SU-DHL-6 (cell line): ENCODE measurements at regions not wholly inside any gene's neighbourhood (a gene's known extent, or its start where the extent isn't known, plus 50 kb on each side); places are given as distances from the start of the nearest gene placed in this dataset.

Experiments
- H2AFZ ChIP-seq: fragments of 200-600 bp; sonication (generic); 2 replicates; pipeline ENCODE4 v1.6.1; 2014; ENCODE audit warnings: low read depth, mild to moderate bottlenecking, moderate library complexity, mixed read lengths, antibody characterized with exemption, low read length; ENCODE audit not compliant: severe bottlenecking
- H3F3A ChIP-seq: fragments of 200-600 bp; shearing (Covaris generic); 2 replicates; pipeline ENCODE4 v1.6.0; 2016; ENCODE audit warnings: antibody characterized with exemption, mild to moderate bottlenecking; ENCODE audit not compliant: insufficient read depth
- H3K27ac ChIP-seq: fragments of 200-600 bp; sonication (generic); 2 replicates; pipeline ENCODE4 v1.5.1; 2016; ENCODE audit warnings: low read depth, mild to moderate bottlenecking, low read length, moderate library complexity, mixed read lengths
- H3K27me3 ChIP-seq: fragments of 200-600 bp; sonication (generic), shearing (Covaris generic); 2 replicates; pipeline ENCODE4 v1.6.0; 2014; ENCODE audit warnings: mild to moderate bottlenecking, low read length
- H3K36me3 ChIP-seq: fragments of 200-600 bp; sonication (generic); 2 replicates; pipeline ENCODE4 v1.6.1; 2014; ENCODE audit warnings: mild to moderate bottlenecking, low read length, mixed read lengths
- H3K4me2 ChIP-seq: fragments of 300-600, 200-600 bp; shearing (Covaris generic), sonication (generic); 2 replicates; pipeline ENCODE4 v1.6.0; 2014; ENCODE audit warnings: low read length, low read depth, mild to moderate bottlenecking; ENCODE audit not compliant: poor library complexity, severe bottlenecking
- H3K4me3 ChIP-seq: fragments of 200-600 bp; sonication (generic); 2 replicates; pipeline ENCODE4 v1.5.1; 2014; ENCODE audit warnings: antibody characterized with exemption, low read length, mild to moderate bottlenecking, mixed read lengths; ENCODE audit not compliant: insufficient read depth, poor library complexity, severe bottlenecking
- H3K79me2 ChIP-seq: fragments of 200-600 bp; sonication (generic); 2 replicates; pipeline ENCODE4 v1.6.1; 2014; ENCODE audit warnings: mild to moderate bottlenecking, low read length, moderate library complexity; ENCODE audit not compliant: insufficient read depth
- H3K9ac ChIP-seq: fragments of 200-600 bp; sonication (generic); 2 replicates; pipeline ENCODE4 v1.7.0; 2014; ENCODE audit warnings: mild to moderate bottlenecking, low read length
- H3K9me2 ChIP-seq: fragments of 200-600 bp; sonication (generic); replicated peaks from 2 replicates; pipeline ENCODE4 v1.6.1; 2014; ENCODE audit warnings: low read length; ENCODE audit not compliant: insufficient read depth
- H3K9me3 ChIP-seq: fragments of 200-600 bp; sonication (generic); 2 replicates; pipeline ENCODE4 v1.6.1; 2014; ENCODE audit warnings: low read length, mixed read lengths; ENCODE audit not compliant: insufficient read depth
- H4K20me1 ChIP-seq: fragments of 200-600 bp; sonication (generic); 2 replicates; pipeline ENCODE4 v1.6.1; 2014; ENCODE audit warnings: low read depth, mild to moderate bottlenecking, antibody characterized with exemption, low read length, moderate library complexity, mixed read lengths
- EZH2phosphoT487 ChIP-seq: fragments of 200-600 bp; sonication (generic), shearing (Covaris generic); conservative IDR thresholded peaks from 2 replicates; pipeline ENCODE4 v1.6.1; 2018; ENCODE audit warnings: mild to moderate bottlenecking, antibody characterized with exemption, low read length, moderate library complexity, mixed read lengths
- TF ChIP-seq, protein P1 (sequence below): fragments of 200-600 bp; sonication (generic); IDR thresholded peaks from one replicate; pipeline ENCODE4 v1.5.1; 2017; ENCODE audit warnings: antibody characterized with exemption, mild to moderate bottlenecking, low read length, moderate library complexity; ENCODE audit not compliant: insufficient read depth, poor library complexity, severe bottlenecking

DNA sequence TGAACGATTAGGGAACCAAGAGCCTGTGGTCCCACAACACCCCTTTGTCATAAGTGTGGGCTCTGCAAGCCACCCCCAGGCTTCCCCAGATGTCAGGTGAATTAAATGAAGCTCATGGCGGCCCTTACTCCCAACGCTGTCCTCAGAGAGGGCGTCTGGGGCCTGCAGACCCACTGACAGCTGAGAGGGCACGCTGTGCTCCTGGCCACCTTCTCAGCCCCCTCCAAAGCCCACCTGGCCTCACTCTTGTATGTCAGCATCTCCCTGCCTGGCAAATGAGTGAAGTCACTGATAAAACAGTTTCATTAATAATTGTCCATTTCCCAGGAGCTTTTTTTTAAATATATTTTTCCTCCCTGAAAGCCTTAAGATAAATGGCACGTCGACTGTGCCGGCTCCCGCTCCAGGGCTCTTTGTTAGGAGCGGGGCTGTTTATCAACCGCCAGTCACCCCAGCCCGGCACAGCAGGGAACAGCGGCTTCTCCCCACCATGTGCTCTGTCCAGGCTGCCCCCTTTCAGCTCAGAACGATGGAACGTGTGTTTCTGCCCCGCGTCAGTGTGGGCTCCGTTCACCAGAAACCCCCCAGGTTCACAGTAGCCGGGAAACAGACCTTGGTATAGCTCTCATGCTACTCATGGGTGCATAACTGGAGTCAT lies 94.7 kb upstream of the SFSWAP start:
- H3K9ac ChIP-seq = no peak overlapping the region
- no peaks in the 10 kb centered on the region for H3K9me2 ChIP-seq
- H3K4me3 ChIP-seq = no peak overlapping the region
- no peaks in the 10 kb centered on the region for H3K36me3 ChIP-seq
- no peaks in the 10 kb centered on the region for H3K27me3 ChIP-seq
- H4K20me1 ChIP-seq = no peaks in the 10 kb centered on the region
- no peak overlapping the region for H3K27ac ChIP-seq
- H3K79me2 ChIP-seq = no peaks in the 10 kb centered on the region
- no peak overlapping the region for H2AFZ ChIP-seq
- no peaks in the 10 kb centered on the region for H3F3A ChIP-seq
- H3K9me3 ChIP-seq = no peaks in the 10 kb centered on the region
- TF ChIP-seq EZH2phosphoT487 = no peak
- TF ChIP-seq, protein P1, sequence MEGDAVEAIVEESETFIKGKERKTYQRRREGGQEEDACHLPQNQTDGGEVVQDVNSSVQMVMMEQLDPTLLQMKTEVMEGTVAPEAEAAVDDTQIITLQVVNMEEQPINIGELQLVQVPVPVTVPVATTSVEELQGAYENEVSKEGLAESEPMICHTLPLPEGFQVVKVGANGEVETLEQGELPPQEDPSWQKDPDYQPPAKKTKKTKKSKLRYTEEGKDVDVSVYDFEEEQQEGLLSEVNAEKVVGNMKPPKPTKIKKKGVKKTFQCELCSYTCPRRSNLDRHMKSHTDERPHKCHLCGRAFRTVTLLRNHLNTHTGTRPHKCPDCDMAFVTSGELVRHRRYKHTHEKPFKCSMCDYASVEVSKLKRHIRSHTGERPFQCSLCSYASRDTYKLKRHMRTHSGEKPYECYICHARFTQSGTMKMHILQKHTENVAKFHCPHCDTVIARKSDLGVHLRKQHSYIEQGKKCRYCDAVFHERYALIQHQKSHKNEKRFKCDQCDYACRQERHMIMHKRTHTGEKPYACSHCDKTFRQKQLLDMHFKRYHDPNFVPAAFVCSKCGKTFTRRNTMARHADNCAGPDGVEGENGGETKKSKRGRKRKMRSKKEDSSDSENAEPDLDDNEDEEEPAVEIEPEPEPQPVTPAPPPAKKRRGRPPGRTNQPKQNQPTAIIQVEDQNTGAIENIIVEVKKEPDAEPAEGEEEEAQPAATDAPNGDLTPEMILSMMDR = no peak
- no peak overlapping the region for H3K4me2 ChIP-seq

DNA sequence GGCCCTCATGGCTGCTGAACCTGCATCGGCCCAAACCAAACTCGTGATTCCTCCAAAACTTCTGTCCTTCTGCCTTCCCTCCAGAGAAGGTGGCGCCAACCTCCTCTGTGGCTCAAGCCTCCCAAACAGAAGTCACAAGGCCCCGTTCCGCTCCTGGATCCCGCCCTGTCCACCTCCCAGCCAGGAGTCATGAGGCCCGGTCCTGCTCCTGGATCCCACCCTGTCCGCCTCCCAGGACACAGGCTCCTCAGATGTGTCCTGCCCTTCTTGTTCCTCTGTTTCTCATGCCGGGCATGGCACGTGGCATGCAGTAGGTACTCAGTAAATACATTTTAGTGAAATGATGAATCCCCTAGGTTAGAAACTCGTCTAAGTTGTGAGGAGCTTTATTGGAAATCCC lies 94.2 kb upstream of the SFSWAP start:
- TF ChIP-seq, protein P1 = no peak
- no peak for TF ChIP-seq EZH2phosphoT487
- Histone ChIP-seq H3K27ac (no peak overlapping the region), H3K79me2 (no peaks in the 10 kb centered on the region), H3K4me2 (no peak overlapping the region), H3K27me3 (no peaks in the 10 kb centered on the region), H3K9me3 (no peaks in the 10 kb centered on the region), H3K4me3 (no peak overlapping the region), H4K20me1 (no peaks in the 10 kb centered on the region), H2AFZ (no peak overlapping the region), H3K9me2 (no peaks in the 10 kb centered on the region), H3K36me3 (no peaks in the 10 kb centered on the region), H3K9ac (no peak overlapping the region), H3F3A (no peaks in the 10 kb centered on the region)

DNA sequence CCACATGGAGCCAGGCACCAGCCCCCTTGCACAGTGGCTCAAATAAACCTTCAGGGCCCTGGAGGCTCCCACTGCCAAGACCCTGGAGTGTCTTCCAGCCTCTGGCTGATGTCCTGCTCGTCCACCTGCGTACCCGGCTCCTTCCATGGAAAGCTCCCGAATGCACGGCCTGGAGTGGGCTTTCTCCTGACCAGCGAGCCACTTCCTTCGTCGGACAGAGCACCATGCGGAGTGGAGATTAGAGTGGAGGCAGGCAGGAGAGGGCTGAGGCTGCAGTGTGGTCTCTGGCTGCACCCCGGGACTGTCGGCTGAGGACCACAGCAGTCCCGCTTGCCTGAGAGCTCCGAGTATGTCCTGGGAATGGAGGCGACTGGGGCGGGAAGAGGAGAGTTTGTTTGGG lies 93.7 kb upstream of the SFSWAP start:
- H4K20me1 ChIP-seq = no peaks in the 10 kb centered on the region
- H3K27me3 ChIP-seq = no peaks in the 10 kb centered on the region
- no peak overlapping the region for H3K27ac ChIP-seq
- H3K36me3 ChIP-seq = no peaks in the 10 kb centered on the region
- no peak overlapping the region for H3K4me2 ChIP-seq
- H2AFZ ChIP-seq = no peak overlapping the region
- H3F3A ChIP-seq = no peaks in the 10 kb centered on the region
- no peaks in the 10 kb centered on the region for H3K9me2 ChIP-seq
- H3K9me3 ChIP-seq = no peaks in the 10 kb centered on the region
- no peak overlapping the region for H3K4me3 ChIP-seq
- no peak for TF ChIP-seq EZH2phosphoT487
- TF ChIP-seq, protein P1 = no peak
- H3K79me2 ChIP-seq = no peaks in the 10 kb centered on the region
- H3K9ac ChIP-seq = no peak overlapping the region
